NOMO-1 (cell line): ENCODE measurements at regions not wholly inside any gene's neighbourhood (a gene's known extent, or its start where the extent isn't known, plus 50 kb on each side); places are given as distances from the start of the nearest gene placed in this dataset.

Experiments
- DNase-seq, 2 experiments: peaks; one replicate each; lab custom pipeline; 2025; ENCODE audit not compliant: unreplicated experiment in 2 of 2; lab: John Stamatoyannopoulos, UW

DNA sequence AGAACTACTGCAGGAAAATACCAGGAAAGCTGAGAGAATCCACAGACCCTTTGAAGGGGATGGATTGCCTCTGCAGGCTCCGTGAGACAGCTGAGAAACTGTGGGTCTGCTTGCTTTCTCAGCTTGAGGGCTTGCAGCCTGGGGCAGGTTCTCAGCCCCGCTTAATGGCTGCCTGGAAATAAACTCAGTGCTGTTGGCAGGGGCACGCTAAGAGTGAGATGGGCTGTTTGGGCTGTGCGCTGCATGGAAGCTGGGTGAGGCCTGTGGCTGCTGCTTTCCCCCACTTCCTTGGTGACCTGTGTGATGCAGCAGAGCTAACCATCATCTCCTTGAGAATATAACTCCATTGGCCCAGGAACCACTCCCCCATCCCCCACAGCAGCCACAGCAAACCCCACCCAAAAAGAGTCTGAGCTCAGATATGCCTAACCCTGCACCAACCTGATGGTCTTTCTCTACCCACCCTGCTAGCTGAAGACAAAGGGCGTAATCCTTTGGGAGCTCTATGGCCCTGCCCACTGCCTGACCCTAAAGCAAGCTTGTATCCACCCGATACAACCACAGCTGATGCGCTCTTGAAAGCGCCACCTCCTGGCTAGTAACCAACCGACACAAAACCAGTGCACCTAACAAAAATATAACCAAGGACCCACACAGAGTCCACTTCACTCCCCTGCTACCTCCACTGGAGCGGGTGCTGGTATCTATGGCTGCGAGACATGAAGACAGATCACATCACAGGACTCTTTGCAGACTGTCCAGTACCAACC is 800.6 kb upstream of the MAP3K7 start:
- no peak for DNase-seq

DNA sequence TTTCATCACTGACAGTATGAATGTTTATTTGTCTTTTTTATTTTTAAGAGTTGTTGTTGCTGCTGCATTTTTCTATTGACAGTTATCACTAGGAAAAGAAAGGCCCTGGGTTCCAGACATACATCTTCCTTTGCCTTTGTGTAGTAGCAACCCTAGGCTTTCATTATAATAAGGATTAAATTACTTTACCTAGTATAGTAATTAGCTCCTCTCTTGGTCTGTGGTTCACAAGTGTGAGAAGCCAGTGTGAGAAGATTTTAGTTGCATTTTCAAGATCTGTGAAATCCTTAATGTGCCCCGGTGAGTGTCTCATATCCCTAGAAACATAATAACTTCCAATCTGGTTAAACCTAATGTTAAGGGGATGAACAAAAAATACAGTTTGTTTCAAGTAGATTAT is 799.3 kb upstream of the MAP3K7 start:
- DNase-seq = no peak

DNA sequence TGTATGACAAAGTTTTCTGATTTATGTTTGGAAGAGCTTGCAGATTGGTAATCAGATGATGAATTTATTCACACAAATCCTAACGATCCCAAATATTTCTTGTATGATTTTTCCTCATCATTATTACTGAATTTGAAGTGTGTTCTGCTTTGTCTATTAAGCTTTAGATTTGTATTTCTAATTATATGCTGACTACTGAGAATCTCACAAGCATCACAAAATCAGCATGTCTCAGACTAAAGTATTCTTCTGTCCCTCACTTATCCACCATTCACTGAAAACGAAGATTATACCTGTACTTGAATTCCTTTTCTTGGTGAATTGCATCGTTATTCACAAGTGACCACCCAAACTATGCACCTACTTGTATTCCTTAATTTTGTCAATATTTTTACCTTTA is 796.3 kb upstream of the MAP3K7 start:
- no peak for DNase-seq

DNA sequence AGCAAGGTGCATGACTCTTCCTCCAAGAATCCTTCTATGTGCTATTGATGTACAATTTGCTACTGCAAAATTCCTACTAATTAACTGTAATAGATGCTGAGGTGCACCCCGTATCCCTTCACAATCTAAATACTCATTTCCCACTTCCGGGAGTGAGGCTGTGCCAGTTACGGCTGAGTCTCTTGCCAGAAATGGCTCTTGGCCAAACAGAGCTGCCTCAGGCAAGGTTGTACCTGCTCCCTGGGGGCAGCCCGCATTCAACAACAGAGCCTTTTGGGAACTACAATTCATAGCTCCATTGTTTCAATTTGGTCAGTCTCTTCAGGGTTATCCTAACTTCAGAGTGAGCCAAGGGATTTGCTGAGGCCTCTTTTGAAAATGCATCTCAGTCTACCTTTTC is 789.8 kb upstream of the MAP3K7 start:
- no peak for DNase-seq

DNA sequence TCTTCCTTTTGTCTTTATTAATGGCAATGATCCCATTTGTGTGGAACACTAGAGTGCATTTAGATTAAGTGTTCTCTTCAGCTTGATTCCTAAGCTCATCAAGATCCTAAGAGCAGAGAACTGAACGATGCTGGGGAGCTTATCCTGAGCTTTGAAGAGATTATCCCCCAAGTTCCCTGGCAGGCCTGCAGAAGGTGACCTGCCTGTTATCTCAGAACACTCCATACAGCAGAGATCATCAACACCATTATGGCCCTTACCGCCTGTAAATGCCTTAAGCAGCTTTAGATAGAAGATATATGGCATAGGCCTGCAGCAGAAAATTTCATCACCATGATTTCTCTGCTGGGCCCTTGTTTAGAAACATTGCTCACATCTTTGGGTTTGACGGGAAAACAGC is 779.9 kb upstream of the MAP3K7 start:
- no peak for DNase-seq

DNA sequence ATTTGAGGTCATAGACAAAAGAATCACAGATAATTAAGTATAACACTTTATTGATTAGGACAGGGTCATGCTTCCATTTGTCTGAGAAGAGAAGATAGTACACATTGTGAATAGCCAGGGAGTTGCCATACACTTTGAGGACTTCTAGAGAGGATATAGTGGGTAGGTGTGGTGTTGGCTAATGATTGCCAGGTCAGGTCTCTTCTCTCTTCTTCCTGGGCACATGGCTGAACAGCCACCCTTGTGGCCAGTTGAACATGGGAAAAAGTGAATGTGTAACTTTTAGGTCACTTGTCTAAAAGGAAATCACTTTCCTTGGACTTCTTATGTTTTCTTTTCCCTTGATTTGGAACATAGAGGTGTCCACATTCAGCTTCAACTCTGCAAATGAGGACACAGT is 772.1 kb upstream of the MAP3K7 start:
- no peak for DNase-seq

DNA sequence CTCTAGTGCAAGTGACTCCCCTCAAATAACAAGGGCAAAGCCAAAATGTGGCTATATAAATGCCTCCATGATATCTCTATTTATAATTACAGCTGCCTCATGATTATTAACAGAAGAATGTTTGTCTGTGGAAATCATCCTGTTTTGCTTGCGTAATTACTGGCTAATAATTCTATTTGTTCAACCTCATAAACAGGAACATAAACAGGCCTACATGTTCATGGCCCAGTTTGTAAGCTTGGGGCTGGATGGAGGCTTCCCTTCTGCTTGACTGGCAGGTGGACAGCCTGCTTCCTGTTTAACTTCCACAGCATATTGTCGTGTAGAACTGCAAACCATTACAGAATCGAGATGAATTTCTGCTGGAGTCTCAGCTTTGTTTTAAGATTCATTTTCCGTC is 766.0 kb upstream of the MAP3K7 start:
- no peak for DNase-seq

DNA sequence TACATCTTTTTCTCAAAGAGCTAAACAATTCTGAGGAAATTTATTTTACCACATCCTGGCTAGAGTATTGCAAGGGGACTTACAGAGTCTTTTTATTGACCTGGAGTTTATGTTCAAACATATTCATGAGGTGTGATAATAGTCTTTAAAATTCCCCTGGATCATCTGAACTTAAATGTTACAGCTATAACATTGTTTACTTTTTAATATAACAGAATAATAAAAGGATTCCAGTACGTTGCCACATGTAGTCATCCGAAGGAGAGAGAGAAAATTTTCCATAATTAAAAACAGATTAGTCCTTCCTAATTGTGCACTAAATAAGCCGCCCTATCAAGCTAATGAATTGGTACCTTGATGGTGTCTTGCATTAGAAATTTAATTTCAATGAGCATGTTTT is 765.4 kb upstream of the MAP3K7 start:
- DNase-seq = no peak

DNA sequence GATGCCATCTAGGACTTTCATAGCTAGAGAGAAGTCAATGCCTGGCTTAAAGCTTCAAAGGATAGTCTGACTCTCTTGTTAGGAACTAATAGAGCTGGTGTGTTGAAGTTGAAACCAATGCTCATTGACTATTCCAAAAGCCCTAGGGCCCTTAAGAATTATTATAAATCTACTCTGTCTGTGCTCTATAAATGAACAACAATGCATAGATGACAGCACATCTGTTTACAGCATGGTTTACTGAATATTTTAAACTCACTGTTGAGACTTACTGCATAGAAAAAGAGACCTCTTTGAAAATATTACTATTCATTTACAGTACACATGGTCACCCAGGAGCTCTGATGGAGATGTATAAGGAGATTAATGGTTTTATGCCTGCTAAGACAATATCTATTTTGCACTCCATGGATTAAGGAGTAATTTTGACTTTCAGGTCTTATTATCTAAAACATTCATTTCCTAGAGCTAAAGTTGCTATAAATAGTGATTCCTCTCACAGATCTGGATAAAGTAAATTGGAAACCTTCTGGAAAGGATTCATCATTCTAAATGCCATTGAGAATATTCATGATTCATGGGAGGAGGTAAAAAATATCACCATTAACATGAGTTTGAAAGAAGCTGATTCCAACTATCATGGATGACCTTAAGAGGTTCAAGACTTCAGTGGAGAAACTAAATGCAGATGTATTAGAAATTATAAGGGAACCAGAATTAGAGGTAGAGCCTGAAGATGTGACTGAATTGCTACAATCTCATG is 763.5 kb upstream of the MAP3K7 start:
- no peak for DNase-seq

DNA sequence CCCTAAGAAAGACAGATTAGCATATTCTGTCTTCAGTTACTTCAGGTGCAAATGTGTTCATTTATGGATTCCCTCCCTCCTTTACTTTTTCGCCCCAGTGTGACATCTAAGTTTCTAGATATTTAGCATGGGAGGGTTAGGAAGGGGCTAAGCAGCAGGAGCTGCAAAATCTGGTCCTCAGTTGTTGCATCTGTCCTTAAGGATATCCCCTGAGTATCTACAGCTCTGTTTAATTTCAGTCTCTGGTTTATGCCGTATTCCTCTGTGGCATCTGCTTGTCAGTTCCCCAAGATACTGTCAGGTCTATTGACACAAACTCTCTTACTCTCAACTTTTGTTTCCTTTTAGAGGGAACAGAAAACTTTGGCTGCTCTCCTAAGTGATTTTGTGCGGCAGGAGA is 754.6 kb upstream of the MAP3K7 start:
- no peak for DNase-seq

DNA sequence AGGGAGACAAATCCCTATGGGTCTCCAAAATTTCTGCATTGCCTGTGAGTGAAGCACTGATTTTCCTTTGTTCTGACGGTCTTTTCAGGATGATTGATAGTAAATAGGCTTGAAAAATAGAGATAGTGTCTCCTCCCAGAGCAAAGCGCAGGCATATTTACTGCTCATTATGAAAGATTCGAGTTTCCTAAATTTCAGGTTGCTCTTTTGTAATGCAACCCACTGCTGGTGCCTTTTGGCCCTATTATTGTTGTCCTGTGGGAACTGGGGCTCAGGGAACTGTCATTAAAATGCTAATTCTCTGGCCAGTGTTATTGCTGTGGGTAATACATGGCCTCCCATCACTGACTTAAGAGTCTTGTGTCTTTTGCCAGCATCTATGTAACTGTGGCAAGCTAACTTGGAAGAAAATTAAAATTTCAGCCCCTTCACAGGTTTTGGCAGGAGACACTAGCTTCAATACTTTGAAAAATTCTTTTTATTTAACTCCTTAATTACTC is 754.1 kb upstream of the MAP3K7 start:
- no peak for DNase-seq

DNA sequence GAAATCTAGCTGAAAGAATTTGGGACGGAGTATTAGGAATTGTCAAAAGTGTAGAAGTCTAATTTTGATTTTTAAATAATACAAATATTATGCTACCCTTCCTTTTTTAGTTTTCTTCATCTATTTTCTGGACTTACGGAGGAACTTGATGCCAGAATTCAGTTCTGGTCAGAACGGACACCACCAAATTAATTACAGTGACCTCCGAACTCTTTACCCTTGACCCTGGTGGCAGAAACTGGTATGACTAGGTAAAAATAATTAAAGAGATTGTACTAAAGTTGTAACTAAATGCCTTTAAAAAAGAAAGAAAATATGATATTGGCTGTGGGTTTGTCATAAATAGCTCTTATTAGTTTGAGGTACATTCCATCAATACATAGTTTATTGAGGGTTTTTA is 751.1 kb upstream of the MAP3K7 start:
- DNase-seq = no peak

DNA sequence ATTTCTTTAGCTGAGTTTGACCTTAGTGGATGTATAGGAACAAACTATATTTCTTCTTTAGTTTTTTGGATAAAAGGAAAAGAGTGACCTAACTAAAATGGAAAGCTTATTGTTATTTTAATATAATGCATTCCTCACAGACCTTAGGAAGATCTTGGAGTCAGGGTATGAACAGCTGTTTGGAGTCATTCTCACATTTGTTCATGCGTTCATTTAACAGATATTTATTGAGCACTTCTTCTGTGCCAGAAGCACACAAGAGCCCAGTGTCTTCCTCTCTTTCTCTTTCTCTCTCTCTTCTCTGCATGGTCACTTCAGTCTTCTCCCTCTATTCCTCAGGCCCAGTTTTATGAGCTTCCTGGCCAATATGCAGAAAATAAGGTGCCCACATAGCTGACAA is 744.0 kb upstream of the MAP3K7 start:
- DNase-seq = no peak

DNA sequence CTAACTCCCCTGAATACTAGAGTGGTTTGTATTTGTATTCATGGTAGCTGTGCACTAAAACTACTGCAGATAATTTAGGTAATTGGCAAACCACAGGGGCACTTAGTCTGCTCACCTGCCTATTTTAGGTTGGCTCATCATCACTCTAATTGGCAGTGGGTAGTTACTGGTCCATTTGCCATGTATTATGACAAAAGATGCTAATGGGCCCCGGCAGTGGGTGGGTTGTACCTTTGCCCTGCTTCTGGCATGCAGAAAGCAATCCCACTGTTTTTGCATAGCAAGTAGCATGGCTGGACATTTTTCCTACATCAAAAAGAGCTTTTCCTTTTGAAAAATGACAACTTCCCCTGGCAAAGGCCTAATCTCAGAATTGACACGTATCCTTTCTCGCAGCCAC is 741.4 kb upstream of the MAP3K7 start:
- no peak for DNase-seq

DNA sequence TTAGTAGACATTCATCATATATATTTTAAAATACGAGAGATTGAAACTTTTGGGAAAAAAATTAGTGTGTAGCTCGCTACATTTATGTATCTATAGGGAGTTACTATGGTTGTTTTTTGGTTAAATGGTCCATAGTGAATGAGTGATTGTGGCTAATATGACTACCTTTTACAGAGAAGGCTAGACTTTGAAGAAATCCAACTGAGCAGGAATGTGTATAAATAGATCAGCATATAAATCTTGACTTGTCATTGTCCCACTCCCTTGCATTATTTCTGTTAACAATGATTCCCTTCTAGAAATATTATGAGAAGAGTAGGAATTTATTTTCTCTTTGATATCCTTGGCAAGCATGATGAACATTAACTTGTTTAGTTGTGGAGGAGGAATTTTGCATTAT is 737.8 kb upstream of the MAP3K7 start:
- no peak for DNase-seq

DNA sequence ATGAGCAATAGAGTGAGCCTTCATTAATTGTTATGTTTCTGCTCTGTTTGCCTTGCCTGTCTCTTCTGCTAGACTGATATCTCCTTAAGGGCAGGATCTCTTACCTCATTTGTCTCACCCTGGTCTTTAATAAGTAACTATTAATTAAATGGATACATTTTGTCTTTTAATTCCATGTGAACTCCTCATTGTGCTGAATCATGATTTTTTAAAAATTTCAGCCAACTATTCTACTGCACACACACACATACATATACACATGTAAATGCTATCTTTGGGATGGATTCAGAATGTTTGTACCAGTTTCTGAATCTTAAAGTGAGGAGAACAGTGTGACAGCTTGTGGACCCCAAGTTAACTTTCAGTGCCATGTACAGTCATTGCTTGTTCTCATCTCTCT is 731.1 kb upstream of the MAP3K7 start:
- no peak for DNase-seq

DNA sequence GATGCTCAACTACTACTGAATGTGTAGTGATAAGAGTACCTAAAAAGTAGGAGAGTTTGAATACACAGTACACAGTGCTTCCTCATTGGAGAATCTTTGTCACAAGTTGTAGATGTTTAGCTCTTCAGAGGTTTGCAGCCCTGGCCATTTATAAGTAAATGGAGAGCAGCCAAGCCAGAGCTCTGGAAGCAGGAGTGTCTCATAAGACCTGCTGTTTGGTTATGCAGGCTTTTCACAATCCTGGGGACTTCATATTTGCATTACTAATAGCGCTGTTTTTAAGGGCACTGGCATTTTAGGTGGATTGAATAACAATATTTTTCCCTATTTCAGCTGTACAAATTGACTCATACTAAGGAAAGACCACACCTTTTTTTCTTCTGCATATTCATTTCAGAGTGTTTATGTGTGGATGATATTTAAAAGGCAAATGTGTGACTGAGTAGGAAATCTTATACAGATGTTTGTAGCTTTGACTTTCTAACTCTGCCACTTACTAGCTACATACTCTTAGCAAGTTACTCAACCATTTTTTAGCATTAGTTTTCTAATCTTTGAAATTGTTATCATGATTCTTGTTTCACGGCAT is 730.5 kb upstream of the MAP3K7 start:
- DNase-seq = no peak

DNA sequence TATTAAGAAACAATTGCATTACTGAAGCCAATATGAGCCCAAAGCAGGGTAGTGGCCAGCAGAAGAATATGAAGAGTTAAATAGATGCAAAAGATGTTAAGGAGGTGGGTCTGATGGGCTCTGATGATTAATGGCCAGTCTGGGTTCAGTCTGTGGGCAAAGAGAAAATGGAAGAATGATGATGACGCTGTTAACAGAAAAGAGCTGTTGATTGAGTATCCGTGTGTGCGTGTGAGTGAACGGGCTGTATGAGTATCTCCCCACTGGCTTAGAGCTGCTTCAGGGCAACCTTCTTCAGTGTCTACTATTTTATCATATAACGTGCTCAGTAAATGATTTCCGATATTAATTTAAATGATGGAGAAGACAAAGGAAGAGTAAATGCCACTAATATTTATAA is 723.3 kb upstream of the MAP3K7 start:
- DNase-seq = no peak

DNA sequence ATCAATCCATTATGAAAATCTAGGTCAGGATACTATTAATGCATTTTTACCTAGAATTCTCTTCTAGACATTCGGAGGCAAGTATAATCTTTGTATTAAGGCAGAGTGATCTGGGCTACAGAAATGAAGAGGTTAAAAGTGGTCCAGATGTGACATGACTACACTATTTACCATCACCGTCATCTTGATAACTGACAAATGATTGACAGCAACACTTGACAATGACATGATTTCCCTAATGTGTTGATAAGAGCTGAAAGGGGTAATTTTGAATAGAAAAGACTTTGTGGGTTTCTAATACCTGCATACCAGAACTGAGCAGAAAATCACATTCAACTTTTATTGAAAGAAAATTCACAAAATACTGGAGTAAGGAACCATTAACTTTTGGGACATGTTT is 718.9 kb upstream of the MAP3K7 start:
- DNase-seq = no peak

DNA sequence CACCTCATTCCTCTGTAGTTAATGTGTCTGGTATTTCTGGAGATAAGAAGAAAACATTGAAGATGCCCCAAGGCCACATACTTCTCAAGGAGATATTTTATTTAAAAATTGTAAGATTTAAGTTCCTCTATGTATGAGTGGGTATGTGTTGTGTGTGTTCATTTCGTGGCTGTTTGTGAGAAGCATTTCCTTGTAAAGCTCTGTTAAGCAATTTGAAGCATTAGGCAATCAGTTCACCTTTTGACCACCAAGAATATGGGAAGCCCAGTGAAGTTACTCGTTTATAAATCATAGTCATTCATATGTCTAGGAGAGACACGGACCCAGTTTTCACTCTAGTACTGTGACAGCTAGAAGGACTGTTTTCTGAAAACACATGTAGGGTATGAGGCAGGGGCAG is 717.6 kb upstream of the MAP3K7 start:
- peak; percentile 13 to 68 for DNase-seq

DNA sequence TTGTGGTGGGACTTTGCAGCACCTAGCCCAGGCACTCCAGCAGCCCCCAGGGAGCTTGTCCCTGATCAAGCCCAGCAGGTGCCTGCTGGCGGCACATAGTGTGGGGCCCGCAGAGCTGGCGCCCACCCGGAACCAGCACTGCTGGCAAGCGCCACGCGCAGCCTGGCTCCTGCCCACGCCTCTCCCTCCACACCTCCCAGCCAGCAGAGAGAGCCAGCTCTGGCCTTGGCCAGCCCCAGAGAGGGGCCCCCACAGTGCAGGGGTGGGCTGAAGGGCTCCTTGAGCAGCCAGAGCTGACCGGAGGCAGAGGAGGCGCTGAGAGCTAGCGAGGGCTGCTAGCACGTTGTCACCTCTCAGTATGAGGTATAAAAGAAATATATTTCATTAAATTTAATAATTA is 716.5 kb upstream of the MAP3K7 start:
- no peak for DNase-seq
